ENCODE measurements at regions not wholly inside any gene's neighbourhood (a gene's known extent, or its start where the extent isn't known, plus 50 kb on each side); places are given as distances from the start of the nearest gene placed in this dataset.

DNA sequence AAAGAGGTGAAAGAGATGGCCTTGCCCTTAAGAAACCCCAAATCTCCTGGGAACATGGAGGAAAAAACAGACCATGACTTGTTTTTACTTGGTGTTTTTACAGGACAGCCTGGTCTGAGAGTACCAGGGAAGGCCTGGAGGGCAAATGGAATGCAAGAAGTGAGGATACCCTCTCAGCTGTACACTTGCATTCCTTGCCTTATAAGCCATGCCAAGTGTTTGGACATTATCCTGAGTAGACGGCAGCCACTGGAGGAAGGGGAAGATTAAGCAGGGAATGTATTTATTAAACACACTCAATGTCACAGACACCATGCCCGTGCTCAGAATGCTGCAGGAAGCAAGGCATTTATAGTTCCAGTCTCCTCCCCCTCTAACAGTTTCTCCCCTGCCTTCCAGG lies 581.4 kb downstream of the CDK5RAP2 start:
- Histone ChIP-seq H3K27me3 (ENCODE audit: control insufficient read depth in 1 of 2, insufficient read depth in 1 of 2, low read length in 2 of 2) (peaks cover 0 to 6% of the 10 kb centered on the region in 2 experiments), H2BK120ac (ENCODE audit: low read depth, low read length) (no peak overlapping the region), H2BK15ac (ENCODE audit: low read depth, poor library complexity, severe bottlenecking) (no peak overlapping the region), H3K4me2 (ENCODE audit: low read length, poor library complexity, severe bottlenecking) (no peak overlapping the region), H3K9me3 (ENCODE audit: control insufficient read depth, low read length) (no peaks in the 10 kb centered on the region), H3K4ac (ENCODE audit: low read depth in 1 of 2, low read length in 2 of 2) (no peak overlapping the region), H3K4me3 (ENCODE audit: insufficient read depth in 1 of 2, low read depth in 1 of 2, low read length in 2 of 2) (no peak overlapping the region), H2BK12ac (ENCODE audit: low read length in 2 of 2) (no peak overlapping the region), H3K4me1 (ENCODE audit: control insufficient read depth, insufficient read depth, low read depth, low read length) (no peaks in the 10 kb centered on the region), H2AK5ac (ENCODE audit: low read length, severe bottlenecking) (no peak overlapping the region), H4K8ac (ENCODE audit: low read length) (no peak overlapping the region), H3K23ac (ENCODE audit: low read length in 2 of 2) (no peak overlapping the region), H3K36me3 (ENCODE audit: control insufficient read depth in 1 of 2, insufficient read depth in 2 of 2, low read depth in 1 of 2, low read length in 2 of 2) (no peaks in the 10 kb centered on the region), H3K9ac (ENCODE audit: low read length) (no peak overlapping the region), H4K91ac (ENCODE audit: low read length) (no peak overlapping the region), H3K14ac (ENCODE audit: low read length in 2 of 2) (no peak overlapping the region), H2BK5ac (ENCODE audit: low read depth, low read length, poor library complexity, severe bottlenecking) (no peak overlapping the region), H3K79me1 (replicated peaks; ENCODE audit: low read length, poor library complexity, severe bottlenecking) (no peaks in the 10 kb centered on the region), H3K27ac (ENCODE audit: low read length, poor library complexity, severe bottlenecking) (no peak overlapping the region), H2AFZ (ENCODE audit: low read depth, low read length) (no peak overlapping the region), H3K18ac (ENCODE audit: low read depth in 1 of 2, low read length in 2 of 2) (no peak overlapping the region)
- DNase-seq: no peak
- WGBS: 38% methylated on average over 1 of the region's 2 CpGs

DNA sequence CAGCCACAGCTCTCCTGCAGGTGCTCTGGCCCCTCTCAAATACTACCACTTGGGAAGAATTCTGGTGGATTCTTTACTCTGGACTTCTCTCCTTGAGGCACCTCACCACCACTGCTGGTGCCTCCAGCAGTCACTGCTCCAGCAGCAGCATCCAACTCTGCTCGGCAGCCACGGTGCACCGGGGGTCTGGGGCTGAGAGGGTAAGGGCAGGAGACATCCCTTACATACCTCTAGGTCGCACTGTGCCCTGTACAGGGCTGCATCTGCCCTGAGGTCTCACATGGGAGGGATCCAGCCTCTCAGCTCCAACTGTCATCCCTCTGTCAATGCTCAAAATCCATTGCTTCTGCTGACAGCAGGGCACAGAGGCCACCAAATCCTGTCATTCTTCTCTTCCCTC lies 588.2 kb downstream of the CDK5RAP2 start:
- Histone ChIP-seq H3K4me2 (ENCODE audit: low read length, poor library complexity, severe bottlenecking) (no peak overlapping the region), H4K8ac (ENCODE audit: low read length) (no peak overlapping the region), H3K9me3 (ENCODE audit: control insufficient read depth, low read length) (no peaks in the 10 kb centered on the region), H3K4me3 (ENCODE audit: insufficient read depth in 1 of 2, low read depth in 1 of 2, low read length in 2 of 2) (no peak overlapping the region), H2BK15ac (ENCODE audit: low read depth, poor library complexity, severe bottlenecking) (no peak overlapping the region), H3K36me3 (ENCODE audit: control insufficient read depth in 1 of 2, insufficient read depth in 2 of 2, low read depth in 1 of 2, low read length in 2 of 2) (no peaks in the 10 kb centered on the region), H4K91ac (ENCODE audit: low read length) (no peak overlapping the region), H2BK12ac (ENCODE audit: low read length in 2 of 2) (no peak overlapping the region), H3K4ac (ENCODE audit: low read depth in 1 of 2, low read length in 2 of 2) (no peak overlapping the region), H2AFZ (ENCODE audit: low read depth, low read length) (no peak overlapping the region), H3K14ac (ENCODE audit: low read length in 2 of 2) (no peak overlapping the region), H3K23ac (ENCODE audit: low read length in 2 of 2) (no peak overlapping the region), H3K4me1 (ENCODE audit: control insufficient read depth, insufficient read depth, low read depth, low read length) (no peaks in the 10 kb centered on the region), H3K79me1 (replicated peaks; ENCODE audit: low read length, poor library complexity, severe bottlenecking) (no peaks in the 10 kb centered on the region), H2BK5ac (ENCODE audit: low read depth, low read length, poor library complexity, severe bottlenecking) (no peak overlapping the region), H3K27me3 (ENCODE audit: control insufficient read depth in 1 of 2, insufficient read depth in 1 of 2, low read length in 2 of 2) (peaks cover 0 to 13% of the 10 kb centered on the region in 2 experiments), H3K27ac (ENCODE audit: low read length, poor library complexity, severe bottlenecking) (no peak overlapping the region), H3K9ac (ENCODE audit: low read length) (no peak overlapping the region), H2BK120ac (ENCODE audit: low read depth, low read length) (no peak overlapping the region), H2AK5ac (ENCODE audit: low read length, severe bottlenecking) (no peak overlapping the region), H3K18ac (ENCODE audit: low read depth in 1 of 2, low read length in 2 of 2) (no peak overlapping the region)
- DNase-seq: no peak
- WGBS: 76% methylated on average over 4 of the region's 4 CpGs

DNA sequence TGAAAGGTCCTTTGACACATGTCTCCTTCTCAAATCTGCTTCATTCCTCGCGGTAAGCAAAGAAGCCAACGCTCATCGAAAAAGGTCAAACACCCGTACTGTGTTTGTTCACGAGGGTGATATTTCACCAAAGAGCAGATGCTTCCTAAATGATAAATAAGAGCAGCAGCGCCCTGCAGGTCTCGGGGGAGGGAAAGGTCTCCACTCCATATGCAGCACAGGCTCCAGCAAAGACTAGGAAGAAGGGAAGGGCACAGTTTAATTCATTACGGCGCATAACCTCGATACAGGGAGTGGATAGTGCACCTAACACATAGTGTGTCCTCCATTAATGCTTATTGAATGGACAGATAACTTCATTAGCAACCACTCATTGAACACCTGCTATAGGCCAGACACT lies 593.3 kb downstream of the CDK5RAP2 start:
- H2BK120ac ChIP-seq (ENCODE audit: low read depth, low read length): no peak overlapping the region
- no peak overlapping the region for H2AK5ac ChIP-seq (ENCODE audit: low read length, severe bottlenecking)
- no peak overlapping the region for H3K4me3 ChIP-seq (ENCODE audit: insufficient read depth in 1 of 2, low read depth in 1 of 2, low read length in 2 of 2)
- H2BK12ac ChIP-seq (ENCODE audit: low read length in 2 of 2): no peak overlapping the region
- no peak overlapping the region for H2BK15ac ChIP-seq (ENCODE audit: low read depth, poor library complexity, severe bottlenecking)
- H4K8ac ChIP-seq (ENCODE audit: low read length): no peak overlapping the region
- no peaks in the 10 kb centered on the region for H3K9me3 ChIP-seq (ENCODE audit: control insufficient read depth, low read length)
- no peaks in the 10 kb centered on the region for H3K36me3 ChIP-seq (ENCODE audit: control insufficient read depth in 1 of 2, insufficient read depth in 2 of 2, low read depth in 1 of 2, low read length in 2 of 2)
- H3K4me2 ChIP-seq (ENCODE audit: low read length, poor library complexity, severe bottlenecking): no peak overlapping the region
- DNase-seq: no peak
- no peak overlapping the region for H2AFZ ChIP-seq (ENCODE audit: low read depth, low read length)
- H3K14ac ChIP-seq (ENCODE audit: low read length in 2 of 2): no peak overlapping the region
- H3K23ac ChIP-seq (ENCODE audit: low read length in 2 of 2): no peak overlapping the region
- no peak overlapping the region for H2BK5ac ChIP-seq (ENCODE audit: low read depth, low read length, poor library complexity, severe bottlenecking)
- no peak overlapping the region for H3K9ac ChIP-seq (ENCODE audit: low read length)
- H3K18ac ChIP-seq (ENCODE audit: low read depth in 1 of 2, low read length in 2 of 2): no peak overlapping the region
- WGBS: 85% methylated on average over 11 of the region's 11 CpGs
- H3K4me1 ChIP-seq (ENCODE audit: control insufficient read depth, insufficient read depth, low read depth, low read length): no peaks in the 10 kb centered on the region
- H4K91ac ChIP-seq (ENCODE audit: low read length): no peak overlapping the region
- no peak overlapping the region for H3K4ac ChIP-seq (ENCODE audit: low read depth in 1 of 2, low read length in 2 of 2)
- peaks cover 0 to 32% of the 10 kb centered on the region in 2 experiments for H3K27me3 ChIP-seq (ENCODE audit: control insufficient read depth in 1 of 2, insufficient read depth in 1 of 2, low read length in 2 of 2)
- no peak overlapping the region for H3K27ac ChIP-seq (ENCODE audit: low read length, poor library complexity, severe bottlenecking)
- no peaks in the 10 kb centered on the region for H3K79me1 ChIP-seq (replicated peaks; ENCODE audit: low read length, poor library complexity, severe bottlenecking)

DNA sequence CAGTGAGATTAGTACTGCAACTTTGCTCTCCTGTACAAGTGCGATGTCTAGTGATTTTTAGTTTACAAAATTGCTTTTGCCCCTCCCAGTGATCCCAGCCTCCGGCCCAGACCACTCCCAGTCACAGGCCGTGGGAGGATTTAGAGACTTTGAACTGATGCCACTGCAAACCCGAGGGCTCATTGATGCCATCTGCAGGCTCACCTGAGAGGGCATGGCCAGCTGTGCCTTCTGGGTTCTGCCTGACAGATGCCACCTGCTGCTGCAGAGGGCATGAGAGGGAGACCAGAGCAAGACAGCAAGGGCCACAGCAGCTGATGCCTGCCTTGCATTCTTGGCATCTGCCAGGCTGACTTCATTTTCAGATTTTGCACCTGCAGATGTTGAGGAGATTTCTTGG lies 593.8 kb downstream of the CDK5RAP2 start:
- Histone ChIP-seq H2BK120ac (ENCODE audit: low read depth, low read length) (no peak overlapping the region), H3K4me2 (ENCODE audit: low read length, poor library complexity, severe bottlenecking) (no peak overlapping the region), H4K91ac (ENCODE audit: low read length) (no peak overlapping the region), H3K27ac (ENCODE audit: low read length, poor library complexity, severe bottlenecking) (no peak overlapping the region), H2BK15ac (ENCODE audit: low read depth, poor library complexity, severe bottlenecking) (no peak overlapping the region), H3K9ac (ENCODE audit: low read length) (no peak overlapping the region), H3K9me3 (ENCODE audit: control insufficient read depth, low read length) (no peaks in the 10 kb centered on the region), H2BK12ac (ENCODE audit: low read length in 2 of 2) (no peak overlapping the region), H3K4ac (ENCODE audit: low read depth in 1 of 2, low read length in 2 of 2) (no peak overlapping the region), H2AFZ (ENCODE audit: low read depth, low read length) (no peak overlapping the region), H3K36me3 (ENCODE audit: control insufficient read depth in 1 of 2, insufficient read depth in 2 of 2, low read depth in 1 of 2, low read length in 2 of 2) (no peaks in the 10 kb centered on the region), H3K18ac (ENCODE audit: low read depth in 1 of 2, low read length in 2 of 2) (no peak overlapping the region), H3K27me3 (ENCODE audit: control insufficient read depth in 1 of 2, insufficient read depth in 1 of 2, low read length in 2 of 2) (peaks cover 0 to 34% of the 10 kb centered on the region in 2 experiments), H4K8ac (ENCODE audit: low read length) (no peak overlapping the region), H2AK5ac (ENCODE audit: low read length, severe bottlenecking) (no peak overlapping the region), H3K23ac (ENCODE audit: low read length in 2 of 2) (no peak overlapping the region), H2BK5ac (ENCODE audit: low read depth, low read length, poor library complexity, severe bottlenecking) (no peak overlapping the region), H3K4me1 (ENCODE audit: control insufficient read depth, insufficient read depth, low read depth, low read length) (no peaks in the 10 kb centered on the region), H3K79me1 (replicated peaks; ENCODE audit: low read length, poor library complexity, severe bottlenecking) (no peaks in the 10 kb centered on the region), H3K4me3 (ENCODE audit: insufficient read depth in 1 of 2, low read depth in 1 of 2, low read length in 2 of 2) (no peak overlapping the region), H3K14ac (ENCODE audit: low read length in 2 of 2) (no peak overlapping the region)
- no peak for DNase-seq
- WGBS: 70% methylated on average over 4 of the region's 4 CpGs

All from mesenchymal stem cell (in vitro differentiated cells and primary cell).